ENCODE measurements at regions not wholly inside any gene's neighbourhood (a gene's known extent, or its start where the extent isn't known, plus 50 kb on each side); places are given as distances from the start of the nearest gene placed in this dataset.

- TF ChIP-seq EZH2 (IDR thresholded peaks at IDR 0.05; ENCODE audit: low read length, unreplicated experiment): no peak
- TF ChIP-seq CTCF (conservative IDR thresholded peaks at IDR 0.05; ENCODE audit: low read depth, low read length): no peak
These were observed 168.1 kb upstream of the DMRT1 start for GRCh38 chr9:673264-673965.
